ENCODE measurements at regions not wholly inside any gene's neighbourhood (a gene's known extent, or its start where the extent isn't known, plus 50 kb on each side); places are given as distances from the start of the nearest gene placed in this dataset.

DNA sequence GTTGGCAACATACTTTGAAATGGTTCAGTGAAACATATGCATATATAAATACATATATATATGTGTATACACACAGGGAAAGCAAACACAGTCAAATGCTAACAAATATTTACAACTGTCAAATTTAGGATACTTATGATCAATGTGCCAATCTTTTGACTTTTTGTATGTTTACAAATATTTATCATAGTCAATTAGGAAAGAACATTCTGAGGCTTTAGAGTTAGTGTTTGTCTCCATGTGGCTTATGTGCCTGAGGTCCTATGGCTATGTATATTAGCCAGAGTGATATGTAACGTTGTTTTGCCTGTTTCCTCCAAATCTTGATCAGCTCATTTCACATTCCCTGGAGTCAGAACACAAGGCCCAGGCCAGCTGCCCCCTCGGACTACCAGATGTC lies 126.5 kb upstream of the MAN1A1 start:
- TF ChIP-seq EZH2phosphoT487 (IDR thresholded peaks at IDR 0.05; ENCODE audit: insufficient read depth, low read depth) (no peak), EZH2 (IDR thresholded peaks at IDR 0.05; ENCODE audit: insufficient read depth, poor library complexity, severe bottlenecking) (no peak)
